Mucosa of rectum (tissue), 2 donors: ENCODE measurements at regions not wholly inside any gene's neighbourhood (a gene's known extent, or its start where the extent isn't known, plus 50 kb on each side); places are given as distances from the start of the nearest gene placed in this dataset.
"Not testable (repeated sequence)": the region's sequence is repeated elsewhere in the genome, so short reads cannot be mapped to it uniquely, and the experiment has no call there.

ENCODE experiments used
- H3K27ac ChIP-seq, 2 donors: one replicate each; pipeline ENCODE4 v1.7.0; 2013; ENCODE audit warnings: inconsistent platforms in 2 of 2, low read depth in 2 of 2, low read length in 2 of 2
- H3K27me3 ChIP-seq, 2 donors: one replicate each; pipeline ENCODE4 v1.7.0; 2013; ENCODE audit warnings: low read length in 2 of 2; ENCODE audit not compliant: control insufficient read depth in 2 of 2, insufficient read depth in 2 of 2
- H3K36me3 ChIP-seq, 2 donors: one replicate each; pipeline ENCODE4 v1.7.0; 2013; ENCODE audit warnings: low read length in 2 of 2; ENCODE audit not compliant: control insufficient read depth in 2 of 2, insufficient read depth in 2 of 2
- H3K4me1 ChIP-seq, 2 donors: one replicate each; pipeline ENCODE4 v1.7.0; 2013; ENCODE audit warnings: low read length in 2 of 2, mild to moderate bottlenecking in 1 of 2; ENCODE audit not compliant: control insufficient read depth in 2 of 2, insufficient read depth in 2 of 2
- H3K4me3 ChIP-seq, 2 donors: one replicate each; pipeline ENCODE4 v1.7.0; 2013; ENCODE audit warnings: low read length in 2 of 2
- H3K9ac ChIP-seq, 2 donors: one replicate each; pipeline ENCODE4 v1.7.0; 2013; ENCODE audit warnings: low read length in 2 of 2, low read depth in 1 of 2, mild to moderate bottlenecking in 1 of 2
- H3K9me3 ChIP-seq, 2 donors: one replicate each; pipeline ENCODE4 v1.7.0; 2013; ENCODE audit warnings: low read length in 2 of 2; ENCODE audit not compliant: control insufficient read depth in 2 of 2
- donor health status: healthy.
- donor health status: Normal muscosa, but diverticular disease.

DNA sequence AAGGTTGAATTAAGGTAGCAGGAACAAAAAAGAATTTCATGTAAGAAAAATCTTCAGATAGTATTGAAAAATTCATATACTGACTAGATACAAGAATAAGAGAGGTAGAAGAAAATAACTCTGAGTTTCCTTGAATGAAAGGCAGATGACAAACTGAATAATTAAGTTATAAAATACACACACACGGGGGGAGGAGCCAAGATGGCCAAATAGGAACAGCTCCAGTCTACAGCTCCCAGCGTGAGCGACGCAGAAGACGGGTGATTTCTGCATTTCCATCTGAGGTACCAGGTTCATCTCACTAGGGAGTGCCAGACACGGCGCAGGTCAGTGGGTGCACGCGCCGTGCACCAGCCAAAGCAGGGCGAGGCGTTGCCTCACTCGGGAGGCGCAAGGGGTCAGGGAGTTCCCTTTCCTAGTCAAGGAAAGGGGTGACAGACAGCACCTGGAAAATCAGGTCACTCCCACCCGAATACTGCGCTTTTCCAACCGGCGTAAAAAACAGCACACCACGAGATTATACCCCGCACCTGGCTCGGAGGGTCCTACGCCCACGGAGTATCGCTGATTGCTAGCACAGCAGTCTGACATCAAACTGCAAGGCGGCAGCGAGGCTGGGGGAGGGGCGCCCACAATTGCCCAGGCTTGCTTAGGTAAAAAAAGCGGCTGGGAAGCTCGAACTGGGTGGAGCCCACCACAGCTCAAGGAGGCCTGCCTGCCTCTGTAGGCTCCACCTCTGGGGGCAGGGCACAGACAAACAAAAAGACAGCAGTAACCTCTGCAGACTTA is 759.2 kb downstream of the ZWINT start:
- not testable (repeated sequence) for H3K9ac ChIP-seq, H3K4me3 ChIP-seq, H3K27ac ChIP-seq, H3K36me3 ChIP-seq, H3K9me3 ChIP-seq, H3K4me1 ChIP-seq, H3K27me3 ChIP-seq

DNA sequence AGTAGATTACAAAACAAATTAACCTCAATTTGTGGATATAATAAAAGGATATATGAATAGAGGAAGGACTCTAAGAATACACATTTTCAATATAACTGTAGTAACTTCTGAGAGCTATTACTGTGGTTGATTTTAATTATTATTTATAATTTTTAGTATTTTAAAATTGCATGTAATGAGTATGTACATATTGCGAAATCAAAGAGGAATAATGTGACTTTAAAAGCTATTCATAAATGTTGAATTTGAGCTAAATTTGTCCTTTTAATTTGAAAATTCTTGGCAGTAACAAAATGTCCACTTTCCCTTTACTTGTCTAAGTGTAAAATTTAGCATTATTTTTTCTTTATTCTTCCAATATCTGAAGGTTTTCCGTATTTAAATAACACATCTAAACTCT is 750.6 kb upstream of the PCDH15 start:
- Histone ChIP-seq H3K4me3 (no peak overlapping the region), H3K27ac (no peak overlapping the region), H3K4me1 (no peaks in the 10 kb centered on the region), H3K36me3 (no peaks in the 10 kb centered on the region), H3K9ac (no peak overlapping the region), H3K9me3 (no peaks in the 10 kb centered on the region), H3K27me3 (no peaks in the 10 kb centered on the region)

DNA sequence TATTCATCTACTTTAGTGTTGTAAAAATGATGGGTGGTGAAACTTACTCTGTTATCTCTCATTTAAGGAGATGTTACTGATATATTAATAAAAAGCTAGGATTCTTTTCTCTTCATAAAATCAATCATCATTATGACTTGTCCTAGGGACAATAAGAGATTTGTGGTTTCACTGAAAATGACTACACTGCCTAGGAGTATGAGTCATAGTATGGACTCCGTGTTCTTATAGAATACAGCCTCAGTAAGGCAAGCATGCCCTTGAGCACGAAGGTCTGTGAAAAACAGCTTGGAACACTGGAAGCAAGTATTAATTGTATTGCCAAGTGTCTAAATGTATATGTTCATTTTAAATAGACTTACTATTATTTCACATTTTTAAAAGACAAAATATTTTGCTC is 749.2 kb upstream of the PCDH15 start:
- Histone ChIP-seq H3K4me1 (no peaks in the 10 kb centered on the region), H3K4me3 (no peak overlapping the region), H3K27ac (no peak overlapping the region), H3K9ac (no peak overlapping the region), H3K9me3 (no peaks in the 10 kb centered on the region), H3K36me3 (no peaks in the 10 kb centered on the region), H3K27me3 (no peaks in the 10 kb centered on the region)

DNA sequence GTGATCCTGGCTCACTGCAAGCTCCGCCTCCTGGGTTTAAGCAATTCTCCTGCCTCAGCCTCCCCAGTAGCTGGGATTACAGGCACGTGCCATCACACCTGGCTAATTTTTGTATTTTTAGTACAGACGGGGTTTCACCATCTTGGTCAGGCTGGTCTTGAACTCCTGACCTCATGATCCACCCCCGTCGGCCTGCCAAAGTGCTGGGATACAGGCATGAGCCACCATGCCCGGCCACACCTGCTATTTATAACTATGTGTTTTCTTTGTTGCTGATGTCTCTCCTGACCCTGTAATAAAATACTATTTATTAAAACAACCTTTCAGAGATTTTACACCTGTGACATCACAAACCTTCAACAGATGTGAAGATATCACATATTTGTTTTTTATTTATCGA is 736.5 kb upstream of the PCDH15 start:
- not testable (repeated sequence) for H3K36me3 ChIP-seq, H3K27me3 ChIP-seq, H3K9me3 ChIP-seq, H3K9ac ChIP-seq, H3K4me3 ChIP-seq, H3K27ac ChIP-seq, H3K4me1 ChIP-seq

DNA sequence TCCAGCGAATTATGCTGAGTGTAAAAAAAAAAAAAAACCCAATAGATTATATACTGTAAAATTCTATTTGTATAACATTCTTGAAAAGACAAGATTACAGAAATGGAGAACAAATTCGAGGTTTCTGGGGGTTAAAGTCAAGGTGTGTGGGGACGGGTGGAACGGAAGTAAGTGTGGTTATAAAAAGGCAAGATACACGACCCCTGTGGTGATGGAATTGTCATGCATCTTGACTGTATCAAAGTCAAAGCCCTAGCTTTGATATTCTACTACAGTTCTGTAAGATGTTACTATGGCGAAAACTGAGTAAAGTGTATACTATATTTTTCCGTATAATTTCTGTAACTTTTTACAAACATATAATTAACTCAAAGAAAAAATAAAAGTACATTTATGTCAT is 718.2 kb upstream of the PCDH15 start:
- H3K36me3 ChIP-seq, result no peaks in the 10 kb centered on the region
- H3K4me1 ChIP-seq, result no peaks in the 10 kb centered on the region
- no peaks in the 10 kb centered on the region for H3K27me3 ChIP-seq
- H3K27ac ChIP-seq, result no peak overlapping the region
- no peaks in the 10 kb centered on the region for H3K9me3 ChIP-seq
- H3K9ac ChIP-seq, result no peak overlapping the region
- H3K4me3 ChIP-seq, result no peak overlapping the region

DNA sequence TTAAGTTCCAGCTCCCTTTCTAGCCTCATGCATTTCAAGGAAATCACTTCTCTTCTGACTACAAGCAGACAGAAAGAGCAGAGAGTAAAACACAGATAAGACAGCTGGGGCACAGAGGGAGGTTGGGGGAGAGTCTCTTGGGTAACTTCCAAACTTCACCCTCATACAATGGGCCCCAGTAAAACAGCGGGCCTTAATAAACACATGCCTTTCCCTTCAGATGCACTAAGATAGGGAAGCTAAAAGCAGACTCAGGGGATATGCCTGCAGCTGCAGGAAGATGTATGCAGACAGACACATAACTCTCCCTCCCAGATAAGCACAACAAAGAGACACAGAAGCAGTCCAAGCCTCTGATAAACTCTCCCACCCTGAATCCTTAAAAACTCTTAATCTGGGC is 717.4 kb upstream of the PCDH15 start:
- H3K36me3 ChIP-seq, H3K4me1 ChIP-seq, H3K27ac ChIP-seq, H3K9ac ChIP-seq, H3K4me3 ChIP-seq, H3K9me3 ChIP-seq, H3K27me3 ChIP-seq: not testable (repeated sequence)

DNA sequence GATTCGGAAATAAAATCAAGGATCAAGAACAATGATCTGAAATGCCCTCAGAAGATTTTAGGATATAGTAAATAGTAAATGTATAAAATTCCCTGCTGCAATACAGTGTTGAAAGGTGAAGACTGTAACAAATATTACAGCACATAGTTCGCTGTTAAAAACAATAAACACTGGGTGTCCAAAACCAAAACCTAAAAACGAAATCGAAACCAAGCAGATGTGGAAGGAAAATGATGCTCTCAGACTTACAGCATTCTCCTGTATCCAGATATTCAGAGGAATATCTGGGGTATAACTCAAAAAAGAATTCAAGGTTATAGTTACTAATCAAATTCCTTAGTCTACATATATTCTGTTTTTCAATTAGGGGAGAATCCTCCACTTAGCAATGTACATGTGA is 708.1 kb upstream of the PCDH15 start:
- Histone ChIP-seq H3K4me3 (no peak overlapping the region), H3K27me3 (no peaks in the 10 kb centered on the region), H3K36me3 (no peaks in the 10 kb centered on the region), H3K4me1 (no peaks in the 10 kb centered on the region), H3K9ac (no peak overlapping the region), H3K9me3 (no peaks in the 10 kb centered on the region), H3K27ac (no peak overlapping the region)

DNA sequence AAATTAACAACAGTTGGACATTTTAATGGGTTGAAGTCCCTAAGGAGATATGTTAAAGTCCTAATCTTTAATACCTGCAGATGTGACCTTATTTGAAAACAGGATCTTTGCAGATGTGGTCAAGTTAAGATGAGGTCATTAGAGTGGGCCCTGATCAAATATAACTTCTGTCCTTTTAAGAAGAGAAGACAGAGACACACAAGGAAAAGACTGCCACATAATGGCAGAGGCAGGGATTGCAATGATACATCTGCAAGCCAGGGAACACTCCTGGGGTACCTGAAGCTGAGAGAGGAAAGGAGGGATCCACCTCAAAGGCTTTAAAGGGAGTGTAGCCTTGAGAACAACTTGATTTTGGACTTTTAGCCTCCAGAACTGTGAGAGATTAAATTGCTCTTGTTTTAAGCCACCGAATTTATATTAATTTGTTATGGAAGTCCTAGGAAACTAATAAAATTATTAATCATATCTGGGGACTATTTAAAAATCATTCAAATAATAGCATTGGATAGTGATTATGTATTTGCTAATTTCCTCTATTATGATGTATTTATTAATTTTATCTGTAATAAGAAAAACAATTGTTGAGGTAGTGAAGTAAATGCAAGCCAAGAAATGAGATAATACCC is 700.0 kb upstream of the PCDH15 start:
- H3K36me3 ChIP-seq, result no peaks in the 10 kb centered on the region
- no peaks in the 10 kb centered on the region for H3K27me3 ChIP-seq
- H3K27ac ChIP-seq, result no peak overlapping the region
- H3K9me3 ChIP-seq, result no peaks in the 10 kb centered on the region
- no peak overlapping the region for H3K9ac ChIP-seq
- H3K4me3 ChIP-seq, result no peak overlapping the region
- H3K4me1 ChIP-seq, result no peaks in the 10 kb centered on the region

DNA sequence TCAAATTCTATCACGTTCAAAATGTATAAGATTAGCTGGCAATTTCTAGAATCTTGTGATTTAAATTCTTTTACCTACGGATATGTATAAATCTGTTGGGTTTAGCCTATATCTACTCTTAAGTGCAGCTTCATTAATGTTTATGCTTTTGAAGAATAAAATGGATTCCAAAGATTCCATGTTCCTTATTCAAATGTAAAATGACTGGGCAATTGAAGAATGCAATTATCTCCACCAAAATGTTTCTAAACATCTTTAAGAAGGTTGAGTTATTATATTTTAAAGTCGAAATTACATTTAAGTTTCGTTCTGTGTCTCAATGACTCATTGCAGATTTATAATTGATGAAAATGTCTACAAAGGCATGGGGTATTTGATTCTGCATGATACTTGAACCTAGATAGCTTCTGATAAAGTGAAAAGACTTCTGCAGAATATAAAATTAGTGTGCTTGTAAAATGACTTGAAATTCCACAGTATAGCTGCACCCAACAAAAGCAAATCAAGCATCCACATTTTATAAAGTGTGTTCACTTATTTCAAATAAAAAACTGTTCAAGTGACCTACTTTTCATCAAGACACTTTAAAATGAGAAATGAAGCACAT is 697.0 kb upstream of the PCDH15 start:
- Histone ChIP-seq H3K4me3 (no peak overlapping the region), H3K9ac (no peak overlapping the region), H3K27ac (no peak overlapping the region), H3K27me3 (no peaks in the 10 kb centered on the region), H3K9me3 (no peaks in the 10 kb centered on the region), H3K36me3 (no peaks in the 10 kb centered on the region), H3K4me1 (no peaks in the 10 kb centered on the region)

DNA sequence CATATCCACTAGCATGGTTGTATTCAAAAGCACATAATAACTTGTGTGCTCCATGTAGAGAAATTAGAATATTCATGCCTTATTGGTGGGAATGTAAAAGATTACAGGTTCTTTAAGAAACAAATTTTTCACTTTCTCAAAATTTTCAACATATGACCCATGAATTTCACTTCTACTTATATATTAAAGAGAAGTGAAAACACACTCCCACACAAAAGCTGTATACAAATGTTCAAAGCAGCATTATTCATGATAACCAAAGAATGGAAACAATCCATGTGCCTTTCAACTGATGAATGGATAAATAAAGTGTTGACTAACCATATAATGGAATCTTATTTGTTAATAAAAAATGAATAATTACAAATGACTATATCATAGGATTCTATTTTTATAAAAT is 694.5 kb upstream of the PCDH15 start:
- H3K4me3 ChIP-seq, result no peak overlapping the region
- no peaks in the 10 kb centered on the region for H3K9me3 ChIP-seq
- H3K27ac ChIP-seq, result no peak overlapping the region
- H3K4me1 ChIP-seq, result no peaks in the 10 kb centered on the region
- H3K36me3 ChIP-seq, result no peaks in the 10 kb centered on the region
- no peaks in the 10 kb centered on the region for H3K27me3 ChIP-seq
- no peak overlapping the region for H3K9ac ChIP-seq
